GM12891 (cell line): ENCODE measurements at regions not wholly inside any gene's neighbourhood (a gene's known extent, or its start where the extent isn't known, plus 50 kb on each side); places are given as distances from the start of the nearest gene placed in this dataset.
A peak's percentile ranks its signal among the peaks of the same experiment; 100 is the strongest.

Experiments
- DNase-seq: peaks from one replicate; pipeline ENCODE4 v3.0.0; 2011; ENCODE audit warnings: low spot score; ENCODE audit not compliant: insufficient read length
- FAIRE-seq: peaks from 2 replicates; lab custom pipeline; 2011; peaks lifted over from hg19 to GRCh38; lab: Jason Lieb, UNC
- PAX5 ChIP-seq: IDR thresholded peaks from 2 replicates; pipeline ENCODE4 v1.6.1; 2011; ENCODE audit warnings: low read length, moderate library complexity, mild to moderate bottlenecking; ENCODE audit not compliant: insufficient read depth, severe bottlenecking
- POLR2A ChIP-seq: IDR thresholded peaks from 2 replicates; pipeline ENCODE4 v1.6.1; 2011; ENCODE audit warnings: low read depth, low read length, control low read depth
- POLR2AphosphoS5 ChIP-seq: IDR thresholded peaks from 2 replicates; pipeline ENCODE4 v1.6.1; 2011; ENCODE audit warnings: low read depth, low read length, control low read depth
- POU2F2 ChIP-seq: IDR thresholded peaks from 2 replicates; pipeline ENCODE4 v1.6.1; 2011; ENCODE audit warnings: low read depth, mild to moderate bottlenecking, control low read depth, low read length, moderate library complexity
- SPI1 ChIP-seq: IDR thresholded peaks from 2 replicates; pipeline ENCODE4 v1.6.1; 2011; ENCODE audit warnings: low read depth, low read length, control low read depth
- TAF1 ChIP-seq: IDR thresholded peaks from 2 replicates; pipeline ENCODE4 v1.6.1; 2011; ENCODE audit warnings: low read depth, low read length, control low read depth

DNA sequence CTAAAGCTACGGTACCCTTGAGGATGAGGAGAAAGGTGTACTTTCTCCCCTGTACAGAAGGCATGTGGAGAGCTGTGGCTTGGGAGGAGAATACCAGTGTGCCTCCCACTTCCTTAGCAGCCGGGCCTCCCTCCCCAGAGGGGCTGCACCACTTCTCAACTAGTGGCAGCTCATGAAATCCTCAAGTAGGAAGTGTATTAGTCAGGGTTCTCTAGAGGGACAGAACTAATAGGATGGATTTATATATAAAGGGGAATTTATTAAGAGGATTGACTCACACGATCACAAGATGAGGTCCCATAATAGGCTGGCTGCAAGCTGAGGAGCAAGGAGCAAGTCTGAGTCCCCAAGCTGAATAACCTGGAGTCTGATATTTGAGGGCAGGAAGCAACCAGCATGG is 53.1 kb upstream of the PPP2R5A start:
- no peak for FAIRE-seq
- no peak for DNase-seq
- TF ChIP-seq POLR2AphosphoS5 (no peak), TAF1 (no peak), POU2F2 (no peak), SPI1 (no peak; the same call in 1 of the 2 replicates), POLR2A (no peak), PAX5 (no peak)

DNA sequence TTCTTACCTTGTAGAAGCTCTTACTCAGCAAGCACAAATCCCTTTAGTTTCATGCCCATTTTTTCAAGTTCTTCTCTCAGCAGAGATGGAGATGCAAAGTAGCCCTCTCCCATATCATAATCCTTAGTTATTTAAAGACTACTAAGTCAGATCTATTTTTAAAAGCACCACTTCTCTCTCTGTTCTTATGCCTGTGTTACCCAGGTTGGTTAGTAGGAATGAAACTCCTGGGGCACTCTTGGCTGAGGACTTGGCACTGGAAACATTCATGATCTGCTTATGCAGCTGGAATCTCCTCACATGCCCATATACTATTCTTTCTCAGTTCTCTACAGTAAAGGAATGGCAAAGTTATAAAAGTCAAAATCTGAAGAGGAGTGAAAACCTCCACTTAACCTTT is 51.9 kb upstream of the PPP2R5A start:
- FAIRE-seq (no peak), DNase-seq (no peak)
- TF ChIP-seq PAX5 (no peak), TAF1 (no peak), POLR2AphosphoS5 (no peak), POU2F2 (no peak), POLR2A (no peak), SPI1 (no peak)

DNA sequence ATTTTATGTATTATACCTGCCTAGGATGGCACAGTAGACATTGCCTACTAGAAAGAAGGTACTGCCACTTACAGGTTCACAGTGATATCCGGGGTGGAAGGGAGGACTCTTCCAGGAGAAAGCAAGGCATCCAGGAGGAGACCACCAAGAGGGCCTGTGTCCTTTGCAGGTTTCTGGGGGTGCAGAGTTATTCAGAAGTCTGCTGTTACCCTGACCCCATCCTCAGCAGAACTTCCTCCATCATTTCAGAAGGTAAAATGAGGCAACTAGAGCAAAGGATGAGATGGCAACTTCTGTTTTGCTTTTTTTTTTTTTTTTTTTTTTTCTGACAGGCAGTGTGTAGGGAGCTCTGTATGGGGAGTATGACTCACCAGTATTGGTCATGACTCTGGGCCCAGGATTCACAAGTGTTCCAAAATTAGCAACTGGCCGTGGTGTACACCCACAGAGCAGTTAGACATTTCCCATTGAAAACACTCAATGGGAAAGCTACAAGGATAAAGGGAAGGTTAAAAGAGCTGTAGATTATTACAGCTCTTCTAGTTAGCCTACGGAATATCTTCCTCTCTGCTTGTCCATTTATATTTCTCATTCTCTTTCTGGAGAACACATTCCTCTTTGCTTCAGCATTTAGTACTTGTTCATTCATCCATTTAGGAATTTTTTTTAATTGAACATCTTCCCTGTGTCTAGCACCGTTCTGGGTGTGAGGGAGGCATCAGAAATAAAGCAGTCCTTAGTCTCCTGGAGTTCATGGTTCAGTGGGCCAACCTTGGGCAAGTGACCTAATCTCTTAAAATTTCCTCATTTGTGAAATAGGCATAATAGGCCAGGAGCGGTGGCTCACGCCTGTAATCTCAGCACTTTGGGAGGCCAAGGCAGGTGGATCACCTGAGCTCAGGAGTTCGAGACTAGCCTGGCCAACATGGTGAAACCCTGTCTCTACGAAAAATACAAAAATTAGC is 50.5 kb upstream of the PPP2R5A start:
- FAIRE-seq (peak; percentile 78), DNase-seq (no peak)
- TF ChIP-seq POLR2AphosphoS5 (no peak), PAX5 (no peak), POLR2A (no peak), TAF1 (no peak), POU2F2 (no peak), SPI1 (no peak)
